GM15510 (cell line): ENCODE measurements at regions not wholly inside any gene's neighbourhood (a gene's known extent, or its start where the extent isn't known, plus 50 kb on each side); places are given as distances from the start of the nearest gene placed in this dataset.

Source experiments
- POLR2A ChIP-seq: IDR thresholded peaks from 3 replicates; pipeline ENCODE4 v1.6.1; 2011; ENCODE audit warnings: borderline replicate concordance; ENCODE audit not compliant: insufficient read length; ENCODE audit errors: extremely low read depth

DNA sequence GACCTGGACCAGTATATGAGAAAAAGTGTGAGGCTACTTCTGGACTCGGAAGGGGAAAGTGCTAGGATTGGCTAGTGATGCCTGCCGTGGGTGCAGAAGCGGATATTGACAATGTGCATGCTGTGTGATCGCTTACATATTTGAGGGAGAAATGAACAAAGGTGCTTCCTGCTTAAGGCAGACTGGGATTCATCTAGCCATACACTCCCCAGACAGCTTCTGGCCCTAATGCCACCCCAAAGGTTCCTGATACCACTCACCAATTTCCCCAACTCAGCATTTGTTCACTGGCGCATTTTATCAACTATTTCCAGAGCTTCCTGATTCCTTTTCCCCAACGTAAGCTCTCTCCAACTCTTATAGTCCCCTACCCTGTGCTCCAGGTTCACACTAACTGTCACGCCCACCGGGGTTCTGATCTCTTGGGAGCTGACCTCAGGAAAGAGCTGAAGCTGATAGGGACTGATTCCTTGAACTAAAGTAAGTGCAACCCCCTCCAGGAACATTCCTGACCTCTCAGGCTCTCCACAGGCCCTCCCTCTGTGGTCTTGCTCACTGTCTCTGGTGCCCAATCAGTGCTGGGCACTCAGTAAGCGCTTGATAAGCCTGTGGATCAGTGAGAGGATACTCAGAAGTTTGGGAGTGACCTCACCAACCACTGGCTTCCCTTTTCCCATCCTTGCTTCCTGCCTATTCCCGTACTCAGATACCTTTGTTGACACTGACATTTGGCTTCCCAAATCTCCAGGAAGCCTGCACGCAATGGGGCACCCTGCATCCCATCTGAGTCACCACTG is 73.3 kb downstream of the MRPL14 start:
- no peak for TF ChIP-seq POLR2A

DNA sequence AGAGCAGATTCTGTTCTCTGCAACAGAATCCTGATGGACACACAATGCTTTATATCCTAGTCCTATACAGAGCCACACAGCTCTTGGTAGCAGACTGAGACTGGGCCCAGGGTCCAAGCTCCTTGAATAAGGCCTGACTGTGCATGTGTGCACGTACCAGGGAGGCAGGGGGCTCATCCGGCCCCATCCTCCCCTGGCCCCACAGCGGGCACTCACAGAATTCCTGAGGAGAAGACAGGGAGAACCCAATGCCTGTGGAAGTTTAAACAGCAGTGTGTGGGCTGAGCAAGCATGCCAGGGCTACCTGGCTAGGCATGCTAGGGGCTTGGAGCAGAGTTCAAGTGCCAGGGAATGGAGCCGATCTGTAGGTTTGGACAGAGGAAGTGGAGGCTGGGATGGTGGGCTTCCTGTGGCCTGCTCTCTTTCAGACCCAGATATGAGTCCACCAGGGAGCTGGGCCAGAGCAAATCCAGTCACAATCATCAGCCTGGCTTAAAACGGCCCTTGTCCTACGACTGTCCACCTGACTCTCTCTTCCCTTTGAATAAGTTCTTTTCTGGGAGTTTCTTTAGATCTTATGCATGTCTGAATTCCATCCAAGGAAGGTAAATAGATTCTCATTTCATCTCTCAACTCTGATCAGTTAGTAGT is 74.0 kb downstream of the MRPL14 start:
- TF ChIP-seq POLR2A, result no peak

- no peak for TF ChIP-seq POLR2A
Measured at GRCh38 chr6:44052419-44053023, 74.7 kb downstream of the MRPL14 start.

- TF ChIP-seq POLR2A, result no peak
Measured at GRCh38 chr6:44051515-44051914, 75.7 kb downstream of the MRPL14 start.

GRCh38 chr6:44050872-44051505 is 76.3 kb downstream of the MRPL14 start:
- TF ChIP-seq POLR2A, result no peak

DNA sequence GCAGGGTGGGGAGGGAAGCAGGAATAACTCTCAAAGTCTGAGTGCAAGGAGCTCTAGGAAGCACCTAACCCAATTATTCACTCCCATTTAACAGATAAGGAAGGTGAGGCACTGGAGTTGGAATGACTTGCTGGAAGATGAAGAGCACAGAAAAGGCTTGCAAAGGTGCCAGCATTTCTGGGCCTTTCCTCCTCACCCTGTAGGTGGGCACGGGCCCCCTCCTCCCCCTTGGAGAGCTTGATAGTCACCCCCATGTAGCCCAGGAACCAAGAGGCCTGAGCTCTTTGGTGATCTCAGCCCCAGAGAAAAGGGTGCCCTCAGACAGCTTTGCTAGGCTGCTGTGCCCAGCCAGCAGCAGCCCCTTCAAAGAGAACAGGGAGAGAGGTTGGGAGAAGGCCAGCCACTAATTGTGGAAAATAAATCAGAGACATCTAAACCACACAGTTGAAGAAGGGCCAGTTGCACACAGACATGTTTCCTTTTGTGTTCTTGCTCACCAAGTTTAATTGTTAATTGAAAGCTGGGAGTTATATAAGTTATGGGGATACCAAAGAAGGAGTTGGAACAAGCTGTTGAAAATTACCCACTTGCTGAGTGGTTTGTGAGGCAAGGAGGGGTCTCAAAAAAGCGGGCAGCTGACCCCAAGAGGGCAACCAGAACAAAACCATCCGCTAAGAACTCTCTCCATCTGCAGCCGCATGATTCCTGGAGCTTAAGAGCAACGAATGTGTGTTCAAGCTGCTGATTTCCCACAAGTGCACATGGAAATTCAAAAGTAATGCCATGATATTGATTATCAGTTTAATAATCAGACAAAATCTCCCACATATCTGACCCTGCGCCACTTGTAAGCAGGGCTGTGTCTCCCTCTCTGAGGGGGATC is 77.0 kb downstream of the MRPL14 start:
- TF ChIP-seq POLR2A, result no peak

DNA sequence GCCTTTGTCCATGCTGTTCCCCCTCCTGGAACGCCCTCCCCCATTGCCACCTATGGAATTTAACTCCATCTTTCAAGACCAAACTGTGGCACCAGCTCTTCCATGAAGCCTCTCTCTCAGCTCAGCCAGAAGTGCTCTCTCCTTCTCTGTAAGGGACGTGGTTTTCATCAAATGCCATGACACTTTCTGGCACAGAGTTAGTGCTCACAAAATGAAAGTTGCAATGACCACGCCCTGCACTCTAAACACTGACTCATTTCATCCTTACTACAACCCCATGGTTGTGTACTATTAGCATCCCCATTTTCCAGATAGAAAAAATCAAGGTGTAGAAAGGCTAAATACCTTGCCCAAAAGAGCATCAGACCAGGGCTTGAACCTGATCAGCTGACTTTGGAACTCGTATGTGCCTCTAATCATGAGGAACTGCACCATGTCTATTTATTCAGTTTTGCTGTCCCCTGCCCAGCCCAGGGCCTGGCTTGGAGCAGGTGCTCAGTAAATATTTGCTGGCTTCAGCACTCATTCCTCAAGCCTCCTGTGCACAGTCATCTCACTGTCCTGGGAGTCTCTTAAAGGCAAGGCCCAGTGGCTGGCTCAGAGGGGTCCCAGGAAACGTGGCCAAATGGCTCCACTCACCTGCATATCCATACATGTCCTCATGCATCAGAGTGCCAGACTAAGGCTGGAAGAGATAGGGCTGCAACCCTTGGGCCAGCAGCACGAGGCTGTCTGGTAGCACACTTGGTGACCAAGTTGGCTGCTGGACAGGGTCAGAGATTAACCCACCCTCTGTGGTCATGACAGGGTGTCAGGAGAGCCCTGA is 77.9 kb downstream of the MRPL14 start:
- no peak for TF ChIP-seq POLR2A

GRCh38 chr6:44048277-44048676 is 79.0 kb downstream of the MRPL14 start:
- TF ChIP-seq POLR2A, result no peak

GRCh38 chr6:44047801-44048200 is 79.5 kb downstream of the MRPL14 start:
- no peak for TF ChIP-seq POLR2A

DNA sequence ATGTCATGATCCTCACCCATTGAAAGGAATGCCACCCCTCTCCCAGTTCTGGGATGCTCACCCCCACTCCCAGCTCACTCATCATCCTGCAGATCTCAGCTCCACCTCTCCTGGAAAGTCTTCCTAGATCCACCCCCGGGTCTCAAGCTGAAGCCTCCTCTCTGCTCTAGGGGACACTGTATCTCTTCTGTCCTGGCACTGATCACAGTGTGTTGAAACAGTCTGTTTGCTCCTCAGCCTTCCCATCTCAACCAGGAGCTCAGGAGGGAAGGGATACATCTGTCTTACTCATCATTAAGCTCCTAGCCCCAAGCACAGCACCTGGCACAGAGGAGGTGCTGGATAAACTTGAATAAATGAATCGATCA is 80.1 kb downstream of the MRPL14 start:
- TF ChIP-seq POLR2A, result no peak

DNA sequence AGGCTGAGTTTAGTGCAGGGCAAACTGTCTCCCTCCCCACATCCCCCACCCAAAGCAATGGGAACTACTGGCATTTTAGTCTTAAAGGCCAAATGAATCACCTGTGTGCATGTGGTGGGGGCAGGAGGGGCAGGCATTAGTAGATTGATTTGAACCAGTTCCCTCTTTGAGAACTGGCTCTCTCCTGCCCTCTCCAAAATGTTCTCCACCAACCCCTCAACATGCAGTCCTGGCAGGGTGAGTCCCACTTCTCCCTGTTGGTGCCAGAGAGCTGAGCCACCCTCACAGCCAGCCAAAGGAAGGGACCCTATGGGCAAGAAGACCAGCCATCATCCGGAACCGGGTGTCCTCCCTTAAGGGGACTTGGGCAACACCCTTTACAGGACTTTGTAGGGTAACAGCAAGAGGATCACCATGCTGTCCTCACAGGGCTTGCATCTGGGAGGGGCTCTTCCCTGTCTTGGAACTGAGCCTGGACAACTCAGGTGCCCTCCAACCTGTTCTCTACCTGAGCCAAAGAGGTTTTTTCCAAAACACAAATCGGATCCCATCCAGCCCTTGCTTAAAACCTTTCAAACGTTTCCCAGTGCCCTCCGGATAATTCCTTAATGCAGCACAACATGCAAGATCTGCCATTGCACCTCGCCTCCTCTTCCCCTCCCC is 80.6 kb downstream of the MRPL14 start:
- no peak for TF ChIP-seq POLR2A

GRCh38 chr6:44045672-44046015 is 81.6 kb downstream of the MRPL14 start:
- TF ChIP-seq POLR2A, result no peak

- TF ChIP-seq POLR2A, result no peak
Measured at GRCh38 chr6:44044940-44045671, 82.1 kb downstream of the MRPL14 start.

DNA sequence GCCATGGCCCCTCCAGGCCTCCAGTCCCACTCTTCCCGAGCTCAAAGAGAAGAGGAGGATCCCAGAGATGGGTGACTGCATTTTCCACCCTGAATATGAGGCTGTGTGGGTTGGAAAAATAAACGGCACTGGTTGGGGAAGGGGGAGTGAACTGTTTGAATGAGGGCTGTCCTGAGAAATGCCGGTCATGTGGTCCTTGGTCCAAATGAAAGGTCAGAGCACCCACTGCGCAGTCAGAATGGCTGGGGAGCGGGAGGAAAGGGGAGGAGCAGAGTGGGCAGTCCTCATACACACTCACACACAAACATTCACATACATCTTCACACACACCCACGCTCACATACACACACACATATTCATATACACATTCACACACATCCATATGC is 83.1 kb downstream of the MRPL14 start:
- TF ChIP-seq POLR2A, result no peak
